ENCODE measurements at regions not wholly inside any gene's neighbourhood (a gene's known extent, or its start where the extent isn't known, plus 50 kb on each side); places are given as distances from the start of the nearest gene placed in this dataset.
A peak's percentile ranks its signal among the peaks of the same experiment; 100 is the strongest.

DNA sequence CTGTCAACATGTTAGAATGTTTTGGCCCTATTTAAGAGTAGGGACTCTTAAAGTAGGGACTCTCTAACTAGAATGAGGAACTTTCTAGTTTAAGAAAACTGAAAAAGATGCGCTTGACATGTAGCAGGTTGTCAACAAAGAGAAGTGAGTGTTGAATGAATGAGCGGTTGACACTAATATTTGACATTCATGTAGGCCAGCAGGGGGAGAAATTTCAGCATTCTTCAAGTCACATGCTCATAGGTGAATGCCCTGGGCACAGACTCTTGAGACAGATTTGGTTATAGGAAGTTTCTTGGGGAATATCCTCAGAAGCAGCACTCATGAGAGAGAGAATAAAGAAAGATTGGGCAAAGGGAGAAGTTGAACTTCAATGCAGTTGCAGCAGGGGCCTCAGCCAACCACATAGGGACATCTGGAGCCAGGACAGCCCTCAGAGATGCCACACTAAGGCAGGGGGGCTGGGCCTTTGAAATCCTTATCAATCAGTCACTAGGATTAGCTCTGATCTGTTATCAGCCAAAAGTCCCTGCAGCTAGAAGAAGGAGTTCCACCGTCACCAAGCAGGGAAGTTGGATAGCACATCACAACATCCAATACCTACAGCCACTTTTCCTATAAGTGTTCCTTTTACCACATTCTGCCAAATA is 145.1 kb upstream of the FKBP1C start:
- TF ChIP-seq JUNB (IDR thresholded peaks at IDR 0.05), result no peak
- peak; percentile 31; the same call in 1 of the 3 replicates for TF ChIP-seq SMC3 (IDR thresholded peaks at IDR 0.05)
- TF ChIP-seq RFX5 (IDR thresholded peaks at IDR 0.05), result no peak
- TF ChIP-seq HOXA7 (CRISPR knock-in tag; IDR thresholded peaks at IDR 0.05), result no peak
- TF ChIP-seq, protein P1, sequence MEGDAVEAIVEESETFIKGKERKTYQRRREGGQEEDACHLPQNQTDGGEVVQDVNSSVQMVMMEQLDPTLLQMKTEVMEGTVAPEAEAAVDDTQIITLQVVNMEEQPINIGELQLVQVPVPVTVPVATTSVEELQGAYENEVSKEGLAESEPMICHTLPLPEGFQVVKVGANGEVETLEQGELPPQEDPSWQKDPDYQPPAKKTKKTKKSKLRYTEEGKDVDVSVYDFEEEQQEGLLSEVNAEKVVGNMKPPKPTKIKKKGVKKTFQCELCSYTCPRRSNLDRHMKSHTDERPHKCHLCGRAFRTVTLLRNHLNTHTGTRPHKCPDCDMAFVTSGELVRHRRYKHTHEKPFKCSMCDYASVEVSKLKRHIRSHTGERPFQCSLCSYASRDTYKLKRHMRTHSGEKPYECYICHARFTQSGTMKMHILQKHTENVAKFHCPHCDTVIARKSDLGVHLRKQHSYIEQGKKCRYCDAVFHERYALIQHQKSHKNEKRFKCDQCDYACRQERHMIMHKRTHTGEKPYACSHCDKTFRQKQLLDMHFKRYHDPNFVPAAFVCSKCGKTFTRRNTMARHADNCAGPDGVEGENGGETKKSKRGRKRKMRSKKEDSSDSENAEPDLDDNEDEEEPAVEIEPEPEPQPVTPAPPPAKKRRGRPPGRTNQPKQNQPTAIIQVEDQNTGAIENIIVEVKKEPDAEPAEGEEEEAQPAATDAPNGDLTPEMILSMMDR (IDR thresholded peaks at IDR 0.05), result 0 out of 3 replicates have a peak, but pooled peaks have one; percentile 33
- TF ChIP-seq PHF8 (IDR thresholded peaks at IDR 0.05; ENCODE audit: borderline replicate concordance, low read depth), result no peak
- no peak for TF ChIP-seq MYC (IDR thresholded peaks at IDR 0.05; ENCODE audit: borderline replicate concordance, low read length)
- peak in 1 of 2 experiments; percentile 19; a peak in 1 of 5 replicates for TF ChIP-seq RAD21 (conservative IDR thresholded peaks at IDR 0.05 in 1 of 2, IDR thresholded peaks at IDR 0.05 in 1 of 2)
- no peak overlapping the region for H3K4me2 ChIP-seq
- ATAC-seq, result peak; percentile 70 to 72; a peak in 3 of 6 replicates
- H3K4me3 ChIP-seq, result no peak overlapping the region
- 2% methylated on average over 3 of the region's 3 CpGs for WGBS (ENCODE audit: missing lambda C conversion rate)
- H3K9me3 ChIP-seq, result no peaks in the 10 kb centered on the region
- ChIA-PET CTCF (no interaction called here), POLR2A (no interaction called here)
- DNase-seq (ENCODE audit: low read depth in 1 of 2, low spot score in 1 of 2), result peak in 1 of 2 experiments; percentile 47
- H3K4me1 ChIP-seq, result no peaks in the 10 kb centered on the region
- H3K27ac ChIP-seq, result no peak overlapping the region
- FAIRE-seq, result no peak

DNA sequence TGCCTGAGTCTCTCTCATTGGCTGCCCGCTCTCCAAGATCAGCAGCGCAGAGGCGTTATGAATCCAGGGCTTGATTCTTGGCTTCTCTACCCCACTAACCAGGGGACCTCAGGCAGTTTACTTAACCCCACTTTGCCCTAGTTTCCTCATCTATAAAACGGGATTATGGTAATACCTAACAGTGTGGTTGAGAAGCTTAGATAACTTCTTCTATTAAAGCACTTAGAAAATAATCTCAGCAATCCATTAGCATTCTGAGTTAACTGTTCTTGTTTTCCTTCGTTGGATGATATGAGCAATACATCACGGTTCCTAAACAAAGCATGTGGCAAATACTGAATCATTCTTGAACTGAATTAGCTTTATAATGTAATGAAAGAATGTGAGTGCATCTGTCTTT is 116.3 kb upstream of the FKBP1C start:
- CTCF ChIA-PET, result no interaction called here
- FAIRE-seq (no peak), ATAC-seq (no peak), DNase-seq (ENCODE audit: low read depth in 1 of 2, low spot score in 1 of 2) (no peak)
- no peak for TF ChIP-seq HOXA7 (CRISPR knock-in tag; IDR thresholded peaks at IDR 0.05)
- no peak for TF ChIP-seq RARB (CRISPR knock-in tag; IDR thresholded peaks at IDR 0.05)
- TF ChIP-seq TFCP2L1 (CRISPR knock-in tag; IDR thresholded peaks at IDR 0.05), result no peak
- TF ChIP-seq, protein P2, sequence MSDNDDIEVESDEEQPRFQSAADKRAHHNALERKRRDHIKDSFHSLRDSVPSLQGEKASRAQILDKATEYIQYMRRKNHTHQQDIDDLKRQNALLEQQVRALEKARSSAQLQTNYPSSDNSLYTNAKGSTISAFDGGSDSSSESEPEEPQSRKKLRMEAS (IDR thresholded peaks at IDR 0.05), result no peak
- TF ChIP-seq FOSB (CRISPR knock-in tag; IDR thresholded peaks at IDR 0.05), result no peak
- TF ChIP-seq JUNB (IDR thresholded peaks at IDR 0.05), result no peak
- TF ChIP-seq, protein P3, sequence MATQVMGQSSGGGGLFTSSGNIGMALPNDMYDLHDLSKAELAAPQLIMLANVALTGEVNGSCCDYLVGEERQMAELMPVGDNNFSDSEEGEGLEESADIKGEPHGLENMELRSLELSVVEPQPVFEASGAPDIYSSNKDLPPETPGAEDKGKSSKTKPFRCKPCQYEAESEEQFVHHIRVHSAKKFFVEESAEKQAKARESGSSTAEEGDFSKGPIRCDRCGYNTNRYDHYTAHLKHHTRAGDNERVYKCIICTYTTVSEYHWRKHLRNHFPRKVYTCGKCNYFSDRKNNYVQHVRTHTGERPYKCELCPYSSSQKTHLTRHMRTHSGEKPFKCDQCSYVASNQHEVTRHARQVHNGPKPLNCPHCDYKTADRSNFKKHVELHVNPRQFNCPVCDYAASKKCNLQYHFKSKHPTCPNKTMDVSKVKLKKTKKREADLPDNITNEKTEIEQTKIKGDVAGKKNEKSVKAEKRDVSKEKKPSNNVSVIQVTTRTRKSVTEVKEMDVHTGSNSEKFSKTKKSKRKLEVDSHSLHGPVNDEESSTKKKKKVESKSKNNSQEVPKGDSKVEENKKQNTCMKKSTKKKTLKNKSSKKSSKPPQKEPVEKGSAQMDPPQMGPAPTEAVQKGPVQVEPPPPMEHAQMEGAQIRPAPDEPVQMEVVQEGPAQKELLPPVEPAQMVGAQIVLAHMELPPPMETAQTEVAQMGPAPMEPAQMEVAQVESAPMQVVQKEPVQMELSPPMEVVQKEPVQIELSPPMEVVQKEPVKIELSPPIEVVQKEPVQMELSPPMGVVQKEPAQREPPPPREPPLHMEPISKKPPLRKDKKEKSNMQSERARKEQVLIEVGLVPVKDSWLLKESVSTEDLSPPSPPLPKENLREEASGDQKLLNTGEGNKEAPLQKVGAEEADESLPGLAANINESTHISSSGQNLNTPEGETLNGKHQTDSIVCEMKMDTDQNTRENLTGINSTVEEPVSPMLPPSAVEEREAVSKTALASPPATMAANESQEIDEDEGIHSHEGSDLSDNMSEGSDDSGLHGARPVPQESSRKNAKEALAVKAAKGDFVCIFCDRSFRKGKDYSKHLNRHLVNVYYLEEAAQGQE (IDR thresholded peaks at IDR 0.05), result no peak
- TF ChIP-seq NPAS2 (CRISPR knock-in tag; IDR thresholded peaks at IDR 0.05; ENCODE audit: borderline replicate concordance), result no peak
- TF ChIP-seq EHMT2 (IDR thresholded peaks at IDR 0.05; ENCODE audit: low read depth), result no peak
- TF ChIP-seq, protein P4, sequence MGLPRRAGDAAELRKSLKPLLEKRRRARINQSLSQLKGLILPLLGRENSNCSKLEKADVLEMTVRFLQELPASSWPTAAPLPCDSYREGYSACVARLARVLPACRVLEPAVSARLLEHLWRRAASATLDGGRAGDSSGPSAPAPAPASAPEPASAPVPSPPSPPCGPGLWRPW (IDR thresholded peaks at IDR 0.05), result no peak
- TF ChIP-seq KDM5A (IDR thresholded peaks at IDR 0.05), result no peak
- TF ChIP-seq CBX2 (IDR thresholded peaks at IDR 0.05; ENCODE audit: borderline replicate concordance, low read depth), result no peak
- TF ChIP-seq HDAC2 (IDR thresholded peaks at IDR 0.05), result no peak
- Histone ChIP-seq H3K4me2 (no peak overlapping the region), H3K4me3 (no peak overlapping the region), H3K27ac (no peak overlapping the region), H3K4me1 (no peaks in the 10 kb centered on the region), H3K9me3 (no peaks in the 10 kb centered on the region)
- POLR2A ChIA-PET, result no interaction called here
- WGBS (ENCODE audit: missing lambda C conversion rate), result 41% methylated on average over 6 of the region's 6 CpGs

Measured in A549 (cell line).